GM12878 (cell line): ENCODE measurements at regions not wholly inside any gene's neighbourhood (a gene's known extent, or its start where the extent isn't known, plus 50 kb on each side); places are given as distances from the start of the nearest gene placed in this dataset.

Source experiments
- ATAC-seq: fragments of 200-7000 bp; cut with Tn5 transposase; 3 replicates; pipeline ENCODE4 v1.9.1; 2020; ENCODE audit warnings: mild to moderate bottlenecking, moderate library complexity
- BruUV-seq: library from RNA; stranded (reverse); fragments of 400-500 nt; replicated peaks from 2 replicates; lab custom pipeline; 2021; lab: Mats Ljungman, UMichigan
- CTCF ChIA-PET: fragments of 300-600 bp; sonication (Branson Sonifier 250); formaldehyde crosslinking; extraction: SDS; loops from one replicate; lab custom pipeline; 2021; ENCODE audit warnings: inconsistent platforms; lab: Yijun Ruan, JAX
- POLR2A ChIA-PET: fragments of 350-600 bp; formaldehyde crosslinking; extraction: SDS; loops from one replicate; lab custom pipeline; 2021; ENCODE audit warnings: inconsistent platforms; lab: Charles Lee
- RAD21 ChIA-PET: fragments of 300-600 bp; sonication (Branson Sonifier 250); formaldehyde crosslinking; loops from one replicate; lab custom pipeline; 2023; ENCODE audit warnings: antibody characterized with exemption; ENCODE audit not compliant: unreplicated experiment; lab: Charles Lee
- SMC1A ChIA-PET: fragments of 300-600 bp; sonication (Branson Sonifier 250); formaldehyde crosslinking; loops from one replicate; lab custom pipeline; 2023; ENCODE audit not compliant: unreplicated experiment, uncharacterized antibody; lab: Charles Lee
- DNase-seq: peaks from one replicate; pipeline ENCODE4 v3.0.0-alpha.2; 2011; ENCODE audit warnings: low read depth, low spot score
- FAIRE-seq: peaks from 3 replicates; lab custom pipeline; 2011; peaks lifted over from hg19 to GRCh38; lab: Jason Lieb, UNC
- H2AFZ ChIP-seq: 2 replicates; pipeline ENCODE4 v1.6.0; 2011; ENCODE audit warnings: low read depth, low read length, control low read depth; ENCODE audit not compliant: control insufficient read depth
- H3K27ac ChIP-seq: 2 replicates; pipeline ENCODE4 v1.5.1; 2011; ENCODE audit warnings: control low read depth; ENCODE audit not compliant: control insufficient read depth, insufficient read depth
- H3K27me3 ChIP-seq, 2 experiments: replicated peaks in 1 of 2; 2 replicates each; pipeline versions ENCODE4 v1.6.0 to v1.6.1; 2011; ENCODE audit warnings: low read length in 1 of 2; ENCODE audit not compliant: control insufficient read depth in 2 of 2, insufficient read depth in 2 of 2
- H3K36me3 ChIP-seq, 2 experiments: 2 replicates each; pipeline ENCODE4 v1.5.1; 2011; ENCODE audit warnings: low read length in 1 of 2; ENCODE audit not compliant: control insufficient read depth in 2 of 2, insufficient read depth in 2 of 2
- H3K4me1 ChIP-seq: 2 replicates; pipeline ENCODE4 v1.6.1; 2011; ENCODE audit warnings: mild to moderate bottlenecking, low read length, moderate library complexity, mixed read lengths; ENCODE audit not compliant: control insufficient read depth, insufficient read depth
- H3K4me2 ChIP-seq: 2 replicates; pipeline ENCODE4 v1.6.0; 2011; ENCODE audit warnings: control low read depth; ENCODE audit not compliant: control insufficient read depth, insufficient read depth
- H3K4me3 ChIP-seq: fragments of 200-600 bp; sonication (generic); 2 replicates; pipeline ENCODE4 v1.5.1; 2016
- H3K79me2 ChIP-seq: 2 replicates; pipeline ENCODE4 v1.6.0; 2011; ENCODE audit warnings: low read length; ENCODE audit not compliant: control insufficient read depth, insufficient read depth
- H3K9ac ChIP-seq: 2 replicates; pipeline ENCODE4 v1.8.0; 2011; ENCODE audit warnings: low read length, control low read depth, mixed read lengths; ENCODE audit not compliant: control insufficient read depth, insufficient read depth
- H3K9me3 ChIP-seq: replicated peaks from 3 replicates; pipeline ENCODE4 v1.5.1; 2011; ENCODE audit warnings: mild to moderate bottlenecking, low read length; ENCODE audit not compliant: control insufficient read depth, insufficient read depth
- H4K20me1 ChIP-seq: 2 replicates; pipeline ENCODE4 v1.6.0; 2011; ENCODE audit not compliant: control insufficient read depth, insufficient read depth
- CBX3 ChIP-seq: fragments of 200-600 bp; sonication (generic); IDR thresholded peaks from 2 replicates; pipeline ENCODE4 v1.6.1; 2016; ENCODE audit warnings: low read depth, borderline replicate concordance
- CHD2 ChIP-seq: IDR thresholded peaks from 2 replicates; pipeline ENCODE4 v1.6.1; 2011; ENCODE audit warnings: low read depth, low read length, improper control_type of control experiment, borderline replicate concordance
- SIN3A ChIP-seq: IDR thresholded peaks from 2 replicates; pipeline ENCODE4 v1.6.1; 2012; ENCODE audit warnings: low read depth, low read length, improper control_type of control experiment
- SMC3 ChIP-seq: IDR thresholded peaks from 2 replicates; pipeline ENCODE4 v1.6.1; 2011; ENCODE audit warnings: low read length, improper control_type of control experiment, borderline replicate concordance
- TARDBP ChIP-seq: IDR thresholded peaks from 2 replicates; pipeline ENCODE4 v1.6.1; 2016; ENCODE audit warnings: borderline replicate concordance
- YY1 ChIP-seq: IDR thresholded peaks from 2 replicates; pipeline ENCODE4 v1.6.1; 2011; ENCODE audit warnings: low read depth, mild to moderate bottlenecking, low read length
- ZNF384 ChIP-seq: IDR thresholded peaks from 2 replicates; pipeline ENCODE4 v1.6.1; 2012; ENCODE audit warnings: low read depth, mild to moderate bottlenecking, low read length, improper control_type of control experiment, borderline replicate concordance
- ZZZ3 ChIP-seq: IDR thresholded peaks from 2 replicates; pipeline ENCODE4 v1.6.1; 2011; ENCODE audit warnings: low read depth; ENCODE audit not compliant: control insufficient read depth, insufficient read length
- WGBS: methylation state at CpG from one replicate; pipeline ENCODE4 v1.1.6; 2016; ENCODE audit warnings: low lambda C conversion rate; ENCODE audit not compliant: insufficient replicate concordance, insufficient coverage; ENCODE audit errors: missing lambda C conversion rate; 5-methylcytosine and 5-hydroxymethylcytosine counted together
- in situ Hi-C: fragments of 300-500 bp; cut with MboI; formaldehyde crosslinking; loops from 9 replicates; pipeline ENCODE4 v1.14.3; 2018; ENCODE audit warnings: mixed read lengths
- intact Hi-C: fragments of 100-400 bp; cut with micrococcal nuclease; formaldehyde crosslinking; loops from one replicate; pipeline ENCODE4 v1.14.2; 2022; ENCODE audit not compliant: unreplicated experiment
- TF ChIP-seq, protein P1 (sequence below): IDR thresholded peaks from 2 replicates; pipeline ENCODE4 v1.6.1; 2011; ENCODE audit warnings: borderline replicate concordance, low read depth, mild to moderate bottlenecking, moderate library complexity, low read length; ENCODE audit not compliant: insufficient read depth, poor library complexity, severe bottlenecking
- TF ChIP-seq, protein P2 (sequence below): fragments of 450-650 bp; IDR thresholded peaks from 2 replicates; pipeline ENCODE4 v1.6.1; 2017; ENCODE audit warnings: low read depth, mild to moderate bottlenecking, moderate library complexity

DNA sequence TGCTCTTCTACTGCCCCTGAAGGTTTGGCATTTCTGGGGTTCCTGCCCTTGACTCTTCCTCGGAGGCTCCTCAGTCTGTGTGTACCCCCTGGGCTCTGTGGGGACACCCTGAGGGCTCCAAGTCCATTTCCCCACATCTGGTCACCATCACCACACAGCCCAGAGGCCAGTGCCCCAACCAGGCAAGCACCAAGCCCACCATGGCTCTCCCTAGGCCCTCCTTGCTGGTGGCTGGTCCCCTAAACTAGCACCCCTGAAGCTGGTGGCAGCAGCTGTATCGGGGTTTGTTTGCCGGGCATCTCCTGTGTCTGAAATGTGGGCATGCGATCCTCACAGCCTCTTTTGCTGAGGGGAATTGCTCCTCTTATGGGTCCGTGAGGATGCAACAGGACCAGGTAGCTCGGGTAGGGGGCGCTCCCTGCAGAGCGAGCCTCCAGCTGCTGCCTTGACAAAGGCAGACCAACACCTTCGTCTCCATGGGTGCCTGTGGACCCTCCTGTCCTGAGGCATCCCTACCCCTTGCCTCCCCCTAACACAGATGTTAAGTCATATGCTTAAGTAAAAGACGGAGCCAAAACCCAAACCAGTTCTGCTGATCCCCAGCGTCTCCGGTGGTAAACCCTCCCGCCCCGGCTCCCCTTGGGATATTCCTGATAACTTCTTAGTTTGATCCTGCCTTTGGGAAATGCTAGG, 138.9 kb upstream of the IRX4 start:
- no peak overlapping the region for H3K27ac ChIP-seq
- H4K20me1 ChIP-seq = no peaks in the 10 kb centered on the region
- no peaks in the 10 kb centered on the region for H3K9me3 ChIP-seq
- 38% methylated on average over 14 of the region's 14 CpGs for WGBS
- DNase-seq (no peak), FAIRE-seq (no peak)
- intact Hi-C loops = no loop called here
- H3K4me1 ChIP-seq = no peaks in the 10 kb centered on the region
- H3K36me3 ChIP-seq = no peaks in the 10 kb centered on the region
- no peak overlapping the region for H3K4me2 ChIP-seq
- H2AFZ ChIP-seq = no peak overlapping the region
- in situ Hi-C loops = no loop called here
- no peaks in the 10 kb centered on the region; a peak in 1 of 4 replicates for H3K27me3 ChIP-seq
- H3K4me3 ChIP-seq = no peak overlapping the region
- ChIA-PET CTCF (interaction anchor here (0.5 to 0.6 kb wide), 2 partner anchors 11 to 90 kb away, joined by 3 read pairs; no protein-coding TSS in a partner anchor), SMC1A (no interaction called here), RAD21 (no interaction called here)
- no TSS peak for BruUV-seq
- TF ChIP-seq, protein P1, sequence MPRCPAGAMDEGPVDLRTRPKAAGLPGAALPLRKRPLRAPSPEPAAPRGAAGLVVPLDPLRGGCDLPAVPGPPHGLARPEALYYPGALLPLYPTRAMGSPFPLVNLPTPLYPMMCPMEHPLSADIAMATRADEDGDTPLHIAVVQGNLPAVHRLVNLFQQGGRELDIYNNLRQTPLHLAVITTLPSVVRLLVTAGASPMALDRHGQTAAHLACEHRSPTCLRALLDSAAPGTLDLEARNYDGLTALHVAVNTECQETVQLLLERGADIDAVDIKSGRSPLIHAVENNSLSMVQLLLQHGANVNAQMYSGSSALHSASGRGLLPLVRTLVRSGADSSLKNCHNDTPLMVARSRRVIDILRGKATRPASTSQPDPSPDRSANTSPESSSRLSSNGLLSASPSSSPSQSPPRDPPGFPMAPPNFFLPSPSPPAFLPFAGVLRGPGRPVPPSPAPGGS = no peak
- TF ChIP-seq YY1 = no peak
- TF ChIP-seq, all 136 proteins: peak for 0
- H3K9ac ChIP-seq = no peak overlapping the region
- H3K79me2 ChIP-seq = no peaks in the 10 kb centered on the region
- POLR2A ChIA-PET = no interaction called here
- ATAC-seq = no peak

DNA sequence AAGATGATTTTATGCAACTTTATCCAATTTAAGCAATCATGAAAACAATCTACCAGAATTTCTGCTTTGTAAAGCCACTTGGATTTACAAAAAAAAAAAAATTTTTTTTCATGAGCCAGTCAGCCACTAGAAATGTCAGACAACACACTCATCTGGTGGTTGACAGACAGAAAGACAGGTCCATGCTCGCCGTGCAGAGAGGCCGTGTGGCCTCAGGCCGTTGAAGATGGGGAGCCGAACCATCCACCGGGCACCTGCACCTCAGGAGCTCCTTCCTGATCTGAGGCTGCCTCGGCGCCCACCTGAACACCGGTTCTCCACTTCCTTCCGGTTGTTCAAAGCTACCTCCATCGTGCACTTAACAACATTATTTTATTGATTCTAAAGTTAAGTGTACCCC, 138.0 kb upstream of the IRX4 start:
- RAD21 ChIA-PET = no interaction called here

More for the DNA sequence above, 138.0 kb upstream of the IRX4 start:
- WGBS = 42% methylated on average over 11 of the region's 11 CpGs
- Histone ChIP-seq H2AFZ (no peak overlapping the region), H3K36me3 (no peaks in the 10 kb centered on the region), H3K9me3 (no peaks in the 10 kb centered on the region), H3K4me2 (no peak overlapping the region), H3K79me2 (no peaks in the 10 kb centered on the region), H3K27me3 (no peaks in the 10 kb centered on the region; a peak in 1 of 4 replicates), H4K20me1 (no peaks in the 10 kb centered on the region), H3K4me3 (no peak overlapping the region), H3K4me1 (no peaks in the 10 kb centered on the region), H3K27ac (no peak overlapping the region), H3K9ac (no peak overlapping the region)
- POLR2A ChIA-PET = no interaction called here
- SMC1A ChIA-PET = no interaction called here
- CTCF ChIA-PET = interaction anchor here (0.5 to 0.6 kb wide), 3 partner anchors 10 to 279 kb away, joined by 3 read pairs; no protein-coding TSS in a partner anchor
- intact Hi-C loops (no loop called here), in situ Hi-C loops (no loop called here)
- FAIRE-seq = no peak
- no peak for ATAC-seq
- TF ChIP-seq CHD2 (no peak), ZNF384 (no peak), ZZZ3 (no peak), SMC3 (no peak), TARDBP (no peak), CBX3 (no peak), SIN3A (no peak)
- TF ChIP-seq, protein P2, sequence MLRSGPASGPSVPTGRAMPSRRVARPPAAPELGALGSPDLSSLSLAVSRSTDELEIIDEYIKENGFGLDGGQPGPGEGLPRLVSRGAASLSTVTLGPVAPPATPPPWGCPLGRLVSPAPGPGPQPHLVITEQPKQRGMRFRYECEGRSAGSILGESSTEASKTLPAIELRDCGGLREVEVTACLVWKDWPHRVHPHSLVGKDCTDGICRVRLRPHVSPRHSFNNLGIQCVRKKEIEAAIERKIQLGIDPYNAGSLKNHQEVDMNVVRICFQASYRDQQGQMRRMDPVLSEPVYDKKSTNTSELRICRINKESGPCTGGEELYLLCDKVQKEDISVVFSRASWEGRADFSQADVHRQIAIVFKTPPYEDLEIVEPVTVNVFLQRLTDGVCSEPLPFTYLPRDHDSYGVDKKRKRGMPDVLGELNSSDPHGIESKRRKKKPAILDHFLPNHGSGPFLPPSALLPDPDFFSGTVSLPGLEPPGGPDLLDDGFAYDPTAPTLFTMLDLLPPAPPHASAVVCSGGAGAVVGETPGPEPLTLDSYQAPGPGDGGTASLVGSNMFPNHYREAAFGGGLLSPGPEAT = no peak
- DNase-seq = no peak
- BruUV-seq = no TSS peak
